Activated CD4-positive, alpha-beta T cell treated with anti-CD3 and anti-CD28 coated beads, Interleukin-2, amount 10 ng/mL, durations not matched to agents 24 days and 14 days (primary cell): ENCODE measurements at regions not wholly inside any gene's neighbourhood (a gene's known extent, or its start where the extent isn't known, plus 50 kb on each side); places are given as distances from the start of the nearest gene placed in this dataset.
"Not testable (repeated sequence)": the region's sequence is repeated elsewhere in the genome, so short reads cannot be mapped to it uniquely, and the experiment has no call there.

ENCODE experiments used
- DNase-seq: peaks from one replicate; pipeline ENCODE4 v3.0.0; 2022
- H3K27ac Mint-ChIP-seq: one replicate; pipeline ENCODE4 v1.8.0; 2022; ENCODE audit warnings: mild to moderate bottlenecking, mixed read lengths
- H3K27me3 Mint-ChIP-seq: one replicate; pipeline ENCODE4 v1.8.0; 2022; ENCODE audit warnings: mixed read lengths
- H3K36me3 Mint-ChIP-seq: one replicate; pipeline ENCODE4 v1.8.0; 2022; ENCODE audit warnings: low read depth, mild to moderate bottlenecking, mixed read lengths
- H3K4me1 Mint-ChIP-seq: one replicate; pipeline ENCODE4 v1.8.0; 2021; ENCODE audit warnings: mixed read lengths
- H3K4me3 Mint-ChIP-seq: one replicate; pipeline ENCODE4 v1.8.0; 2022; ENCODE audit warnings: mild to moderate bottlenecking, moderate library complexity, mixed read lengths
- H3K9me3 Mint-ChIP-seq: one replicate; pipeline ENCODE4 v1.8.0; 2021; ENCODE audit warnings: mixed read lengths
- intact Hi-C: fragments of 100-400 bp; cut with micrococcal nuclease; formaldehyde crosslinking; loops from one replicate; pipeline ENCODE4 v1.15.1; 2023

- intact Hi-C loops = no loop called here
- H3K4me1 Mint-ChIP-seq = no peaks in the 10 kb centered on the region
- H3K27me3 Mint-ChIP-seq = peaks cover 2% of the 10 kb centered on the region
- no peak overlapping the region for H3K27ac Mint-ChIP-seq
- no peak overlapping the region for H3K4me3 Mint-ChIP-seq
- DNase-seq = no peak
- H3K36me3 Mint-ChIP-seq = no peaks in the 10 kb centered on the region
- H3K9me3 Mint-ChIP-seq = no peaks in the 10 kb centered on the region
Measured at GRCh38 chr15:38768970-38769369, 204.4 kb upstream of the RASGRP1 start.

DNA sequence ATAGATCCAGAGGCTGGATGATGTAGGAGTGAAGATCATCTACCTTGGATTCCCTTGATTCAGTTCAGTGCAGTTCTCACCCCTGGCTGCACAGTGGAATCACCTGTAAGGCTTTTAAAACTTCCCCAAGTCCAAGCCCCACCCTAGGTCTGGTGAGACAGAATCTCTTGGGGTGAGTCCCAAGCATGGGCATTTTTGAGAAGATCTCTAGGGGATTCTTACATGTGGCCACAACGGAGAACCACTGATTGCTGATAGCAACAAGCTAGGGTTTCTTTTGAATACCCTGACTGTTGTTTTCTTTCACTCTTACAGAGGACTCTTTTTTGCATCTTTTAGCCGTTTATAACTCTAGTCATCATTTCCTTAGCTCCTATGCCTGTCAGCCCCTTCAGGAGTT lies 204.9 kb upstream of the RASGRP1 start:
- Mint-ChIP-seq H3K4me1 (no peaks in the 10 kb centered on the region), H3K27ac (no peak overlapping the region), H3K4me3 (no peak overlapping the region), H3K36me3 (no peaks in the 10 kb centered on the region), H3K9me3 (no peaks in the 10 kb centered on the region), H3K27me3 (peaks cover 4% of the 10 kb centered on the region)
- DNase-seq = no peak
- intact Hi-C loops = no loop called here

DNA sequence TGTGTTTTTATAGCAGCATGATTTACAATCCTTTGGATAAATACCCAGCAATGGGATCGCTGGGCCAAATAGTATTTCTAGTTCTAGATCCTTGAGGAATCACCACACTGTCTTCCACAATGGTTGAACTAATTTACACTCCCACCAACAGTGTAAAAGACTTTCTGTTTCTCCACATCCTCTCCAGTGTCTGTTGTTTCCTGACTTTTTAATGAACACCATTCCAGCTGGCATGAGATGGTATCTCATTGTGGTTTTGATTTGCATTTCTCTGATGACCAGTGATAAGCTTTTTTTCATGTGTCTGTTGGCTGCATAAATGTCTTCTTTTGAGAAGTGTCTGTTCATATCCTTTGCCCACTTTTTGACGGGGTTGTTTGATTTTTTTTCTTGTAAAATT lies 209.5 kb upstream of the RASGRP1 start:
- H3K9me3 Mint-ChIP-seq, H3K4me1 Mint-ChIP-seq, DNase-seq, H3K36me3 Mint-ChIP-seq, H3K4me3 Mint-ChIP-seq, H3K27ac Mint-ChIP-seq, intact Hi-C loops: not testable (repeated sequence)
- H3K27me3 Mint-ChIP-seq = peaks cover 15% of the 10 kb centered on the region

DNA sequence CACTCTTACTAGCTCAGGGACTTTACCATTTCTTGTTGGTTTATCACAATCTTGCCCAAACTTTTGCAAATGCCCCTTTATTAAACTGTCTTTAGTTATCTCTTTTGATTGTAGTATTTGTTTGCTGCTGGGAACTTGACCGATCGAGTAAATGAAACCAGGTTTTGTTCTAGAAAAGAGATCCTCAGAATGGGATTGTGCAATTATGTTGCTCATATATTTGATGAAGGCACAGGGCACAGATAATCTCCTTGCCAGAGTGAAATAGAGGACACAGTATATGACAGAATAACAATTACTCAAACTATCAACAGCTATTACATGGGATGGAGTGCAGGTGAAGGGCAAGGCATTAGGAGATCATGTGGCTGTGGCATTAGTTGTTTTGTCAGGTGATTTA lies 216.6 kb upstream of the RASGRP1 start:
- no peaks in the 10 kb centered on the region for H3K4me1 Mint-ChIP-seq
- no peaks in the 10 kb centered on the region for H3K9me3 Mint-ChIP-seq
- no peak overlapping the region for H3K4me3 Mint-ChIP-seq
- peaks cover 9% of the 10 kb centered on the region for H3K27me3 Mint-ChIP-seq
- intact Hi-C loops = no loop called here
- no peak for DNase-seq
- no peak overlapping the region for H3K27ac Mint-ChIP-seq
- no peaks in the 10 kb centered on the region for H3K36me3 Mint-ChIP-seq

GRCh38 chr15:38782156-38782555 lies 217.5 kb upstream of the RASGRP1 start:
- Mint-ChIP-seq H3K4me3 (no peak overlapping the region), H3K27me3 (peaks cover 6% of the 10 kb centered on the region), H3K4me1 (no peaks in the 10 kb centered on the region), H3K27ac (no peak overlapping the region), H3K9me3 (no peaks in the 10 kb centered on the region), H3K36me3 (no peaks in the 10 kb centered on the region)
- no peak for DNase-seq
- intact Hi-C loops = no loop called here

GRCh38 chr15:38788918-38789317 lies 224.3 kb upstream of the RASGRP1 start:
- Mint-ChIP-seq H3K36me3 (no peaks in the 10 kb centered on the region), H3K4me3 (no peak overlapping the region), H3K27ac (no peak overlapping the region), H3K4me1 (no peaks in the 10 kb centered on the region), H3K9me3 (no peaks in the 10 kb centered on the region), H3K27me3 (no peaks in the 10 kb centered on the region)
- DNase-seq = no peak
- intact Hi-C loops = no loop called here

GRCh38 chr15:38789566-38789965 lies 225.0 kb upstream of the RASGRP1 start:
- no peak for DNase-seq
- H3K4me1 Mint-ChIP-seq = no peaks in the 10 kb centered on the region
- intact Hi-C loops = no loop called here
- H3K9me3 Mint-ChIP-seq = no peaks in the 10 kb centered on the region
- no peak overlapping the region for H3K27ac Mint-ChIP-seq
- H3K27me3 Mint-ChIP-seq = no peaks in the 10 kb centered on the region
- no peak overlapping the region for H3K4me3 Mint-ChIP-seq
- no peaks in the 10 kb centered on the region for H3K36me3 Mint-ChIP-seq

DNA sequence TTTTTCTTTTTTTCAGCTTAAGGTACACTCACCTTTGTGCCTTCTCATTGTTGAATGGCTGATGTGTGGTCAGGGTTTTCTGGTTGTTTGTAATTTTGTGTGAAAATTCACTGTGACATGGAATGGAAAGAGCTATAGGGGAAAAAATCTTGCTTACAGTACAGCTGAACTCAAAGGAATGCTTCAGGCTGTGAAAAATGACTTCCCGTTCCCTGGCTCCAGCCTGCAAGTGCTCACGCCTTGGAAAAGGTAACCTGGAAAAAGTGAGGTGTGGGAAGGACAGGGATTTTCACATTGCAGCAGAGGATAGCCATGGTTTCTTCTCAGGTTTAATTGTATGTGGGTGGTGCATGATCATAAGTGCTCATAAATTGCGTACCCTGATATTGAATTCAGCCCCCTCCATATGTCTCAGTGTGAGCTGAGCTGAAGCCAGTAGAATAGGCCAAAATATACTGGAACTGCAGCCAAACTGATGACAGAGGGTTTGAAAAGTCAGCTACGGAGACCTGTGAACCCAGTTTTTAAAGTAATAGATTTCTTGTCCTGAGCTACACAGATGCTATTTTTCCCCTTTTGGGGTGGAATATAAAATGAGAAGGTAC lies 228.7 kb upstream of the RASGRP1 start:
- Mint-ChIP-seq H3K27me3 (peaks cover 8% of the 10 kb centered on the region), H3K4me3 (no peak overlapping the region), H3K9me3 (peaks cover 5% of the 10 kb centered on the region), H3K27ac (no peak overlapping the region), H3K4me1 (no peaks in the 10 kb centered on the region), H3K36me3 (no peaks in the 10 kb centered on the region)
- intact Hi-C loops = no loop called here
- no peak for DNase-seq

DNA sequence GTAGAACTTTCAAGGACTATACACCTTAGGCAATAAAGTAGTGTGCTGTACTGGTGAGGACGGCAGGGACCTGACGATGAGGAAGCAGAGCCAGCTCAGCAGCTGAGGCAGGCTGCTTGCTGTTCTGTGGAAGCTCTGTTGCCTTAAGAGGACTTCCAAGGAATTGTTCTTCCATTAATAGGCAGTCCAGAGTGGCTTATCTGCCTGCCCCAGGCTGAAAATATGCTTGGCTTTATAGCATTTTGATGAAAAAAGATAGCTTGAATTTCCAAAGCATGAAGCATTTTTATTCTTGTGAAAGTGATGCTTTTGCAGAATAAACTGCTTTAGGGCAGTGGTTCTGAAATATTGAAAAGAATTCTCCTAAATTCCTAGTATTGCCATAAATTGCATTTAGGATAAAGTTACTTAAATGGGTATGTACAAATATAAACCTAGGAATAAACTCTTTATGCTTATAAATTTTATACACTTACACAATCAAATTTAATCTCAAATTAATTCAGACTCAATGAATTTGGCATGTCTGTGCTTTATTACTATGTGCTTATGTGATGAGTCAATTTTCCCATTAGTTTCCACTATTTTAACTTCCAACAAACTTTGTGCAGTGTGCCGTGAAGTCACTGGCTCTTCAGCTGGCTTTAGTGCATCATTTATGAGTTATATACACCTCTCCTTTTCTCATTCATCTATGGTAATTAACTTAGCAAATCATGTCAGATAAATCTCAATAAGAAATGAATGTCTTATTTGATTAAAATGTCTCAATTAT lies 231.0 kb upstream of the RASGRP1 start:
- DNase-seq = no peak
- no peak overlapping the region for H3K4me3 Mint-ChIP-seq
- H3K36me3 Mint-ChIP-seq = no peaks in the 10 kb centered on the region
- H3K4me1 Mint-ChIP-seq = no peaks in the 10 kb centered on the region
- peaks cover 20% of the 10 kb centered on the region for H3K27me3 Mint-ChIP-seq
- no peak overlapping the region for H3K27ac Mint-ChIP-seq
- intact Hi-C loops = no loop called here
- peaks cover 6% of the 10 kb centered on the region for H3K9me3 Mint-ChIP-seq

- peaks cover 6% of the 10 kb centered on the region for H3K9me3 Mint-ChIP-seq
- no peaks in the 10 kb centered on the region for H3K36me3 Mint-ChIP-seq
- no peak overlapping the region for H3K4me3 Mint-ChIP-seq
- peaks cover 21% of the 10 kb centered on the region for H3K27me3 Mint-ChIP-seq
- no peak overlapping the region for H3K27ac Mint-ChIP-seq
- intact Hi-C loops = no loop called here
- H3K4me1 Mint-ChIP-seq = no peaks in the 10 kb centered on the region
- DNase-seq = no peak
Measured at GRCh38 chr15:38796589-38796988, 232.0 kb upstream of the RASGRP1 start.

- H3K9me3 Mint-ChIP-seq, intact Hi-C loops: not testable (repeated sequence)
- H3K27me3 Mint-ChIP-seq = peaks cover 26% of the 10 kb centered on the region
Measured at GRCh38 chr15:38797506-38797905, 232.9 kb upstream of the RASGRP1 start.

GRCh38 chr15:38799202-38799601 lies 234.6 kb upstream of the RASGRP1 start:
- H3K36me3 Mint-ChIP-seq, H3K9me3 Mint-ChIP-seq, intact Hi-C loops, H3K27ac Mint-ChIP-seq, H3K4me1 Mint-ChIP-seq, DNase-seq, H3K4me3 Mint-ChIP-seq: not testable (repeated sequence)
- H3K27me3 Mint-ChIP-seq = peaks cover 26% of the 10 kb centered on the region

More at GRCh38 chr15:38797506-38797905, 232.9 kb upstream of the RASGRP1 start:
- H3K36me3 Mint-ChIP-seq, H3K4me1 Mint-ChIP-seq, H3K27ac Mint-ChIP-seq, H3K4me3 Mint-ChIP-seq, DNase-seq: not testable (repeated sequence)

- DNase-seq = no peak
- H3K36me3 Mint-ChIP-seq = no peaks in the 10 kb centered on the region
- H3K27ac Mint-ChIP-seq = no peak overlapping the region
- intact Hi-C loops = no loop called here
- H3K4me1 Mint-ChIP-seq = no peaks in the 10 kb centered on the region
- no peaks in the 10 kb centered on the region for H3K9me3 Mint-ChIP-seq
- no peaks in the 10 kb centered on the region for H3K27me3 Mint-ChIP-seq
- H3K4me3 Mint-ChIP-seq = no peak overlapping the region
Measured at GRCh38 chr15:38809621-38810020, 245.0 kb upstream of the RASGRP1 start.

- intact Hi-C loops = no loop called here
- Mint-ChIP-seq H3K27me3 (no peaks in the 10 kb centered on the region), H3K9me3 (no peaks in the 10 kb centered on the region), H3K36me3 (no peaks in the 10 kb centered on the region), H3K4me3 (no peak overlapping the region), H3K27ac (no peak overlapping the region), H3K4me1 (no peaks in the 10 kb centered on the region)
- DNase-seq = no peak
Measured at GRCh38 chr15:38810686-38811085, 246.1 kb upstream of the RASGRP1 start.

DNA sequence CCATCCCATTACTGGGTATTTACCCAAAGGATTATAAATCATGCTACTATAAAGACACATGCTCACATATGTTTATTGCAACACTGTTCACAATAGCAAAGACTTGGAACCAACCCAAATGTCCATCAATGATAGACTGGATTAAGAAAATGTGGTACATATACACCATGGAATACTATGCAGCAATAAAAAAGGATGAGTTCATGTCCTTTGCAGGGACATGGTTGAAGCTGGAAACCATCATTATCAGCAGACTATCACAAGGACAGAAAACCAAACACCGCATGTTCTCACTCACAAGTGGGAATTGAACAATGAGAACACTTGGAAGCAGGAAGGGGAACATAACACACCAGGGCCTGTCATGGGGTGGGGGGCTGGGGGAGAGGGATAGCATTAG lies 249.6 kb upstream of the RASGRP1 start:
- H3K27ac Mint-ChIP-seq, H3K27me3 Mint-ChIP-seq, H3K36me3 Mint-ChIP-seq, H3K9me3 Mint-ChIP-seq, H3K4me1 Mint-ChIP-seq, H3K4me3 Mint-ChIP-seq, intact Hi-C loops, DNase-seq: not testable (repeated sequence)
